ENCODE measurements at regions not wholly inside any gene's neighbourhood (a gene's known extent, or its start where the extent isn't known, plus 50 kb on each side); places are given as distances from the start of the nearest gene placed in this dataset.

GRCh38 chr16:64738321-64738960 is 383.4 kb downstream of the CDH11 start:
- TF ChIP-seq CTCF (IDR thresholded peaks at IDR 0.05): no peak
- TF ChIP-seq POLR2A (IDR thresholded peaks at IDR 0.05): no peak

Measured in testis (tissue), 2 donors.